D721Med (cell line): ENCODE measurements at regions not wholly inside any gene's neighbourhood (a gene's known extent, or its start where the extent isn't known, plus 50 kb on each side); places are given as distances from the start of the nearest gene placed in this dataset.
"Not testable (repeated sequence)": the region's sequence is repeated elsewhere in the genome, so short reads cannot be mapped to it uniquely, and the experiment has no call there.

ENCODE experiments used
- DNase-seq: peaks from one replicate; pipeline ENCODE4 v3.0.0; 2011; ENCODE audit warnings: low spot score; ENCODE audit not compliant: insufficient read length
- FAIRE-seq: peaks from 2 replicates; lab custom pipeline; 2011; peaks lifted over from hg19 to GRCh38; lab: Jason Lieb, UNC
- TF ChIP-seq, protein P1 (sequence below): IDR thresholded peaks from 2 replicates; pipeline ENCODE4 v1.5.1; 2012; ENCODE audit warnings: mild to moderate bottlenecking, control low read depth; ENCODE audit not compliant: insufficient read depth; ENCODE audit errors: missing control alignments

DNA sequence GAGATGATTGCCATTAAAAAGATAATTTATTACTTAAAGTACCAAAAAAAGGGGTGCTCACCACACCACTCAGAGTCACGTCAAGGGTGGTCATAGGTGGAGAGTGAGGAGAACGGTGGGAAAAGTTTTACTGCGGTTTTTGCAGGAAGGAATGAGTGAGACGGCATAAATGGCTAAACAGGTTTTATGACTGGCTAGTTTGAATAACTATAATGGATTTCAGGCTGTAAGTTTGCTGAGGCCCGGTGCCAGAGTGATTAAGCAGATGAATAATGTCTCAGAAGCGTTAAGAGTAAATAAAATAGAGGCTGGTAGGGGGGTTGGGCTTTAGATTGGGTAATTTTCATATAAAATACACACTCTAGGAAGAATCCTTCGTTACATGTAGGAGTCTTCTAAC, 1337.8 kb downstream of the AMY1C start:
- FAIRE-seq = no peak
- TF ChIP-seq, protein P1, sequence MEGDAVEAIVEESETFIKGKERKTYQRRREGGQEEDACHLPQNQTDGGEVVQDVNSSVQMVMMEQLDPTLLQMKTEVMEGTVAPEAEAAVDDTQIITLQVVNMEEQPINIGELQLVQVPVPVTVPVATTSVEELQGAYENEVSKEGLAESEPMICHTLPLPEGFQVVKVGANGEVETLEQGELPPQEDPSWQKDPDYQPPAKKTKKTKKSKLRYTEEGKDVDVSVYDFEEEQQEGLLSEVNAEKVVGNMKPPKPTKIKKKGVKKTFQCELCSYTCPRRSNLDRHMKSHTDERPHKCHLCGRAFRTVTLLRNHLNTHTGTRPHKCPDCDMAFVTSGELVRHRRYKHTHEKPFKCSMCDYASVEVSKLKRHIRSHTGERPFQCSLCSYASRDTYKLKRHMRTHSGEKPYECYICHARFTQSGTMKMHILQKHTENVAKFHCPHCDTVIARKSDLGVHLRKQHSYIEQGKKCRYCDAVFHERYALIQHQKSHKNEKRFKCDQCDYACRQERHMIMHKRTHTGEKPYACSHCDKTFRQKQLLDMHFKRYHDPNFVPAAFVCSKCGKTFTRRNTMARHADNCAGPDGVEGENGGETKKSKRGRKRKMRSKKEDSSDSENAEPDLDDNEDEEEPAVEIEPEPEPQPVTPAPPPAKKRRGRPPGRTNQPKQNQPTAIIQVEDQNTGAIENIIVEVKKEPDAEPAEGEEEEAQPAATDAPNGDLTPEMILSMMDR = no peak
- DNase-seq = no peak

DNA sequence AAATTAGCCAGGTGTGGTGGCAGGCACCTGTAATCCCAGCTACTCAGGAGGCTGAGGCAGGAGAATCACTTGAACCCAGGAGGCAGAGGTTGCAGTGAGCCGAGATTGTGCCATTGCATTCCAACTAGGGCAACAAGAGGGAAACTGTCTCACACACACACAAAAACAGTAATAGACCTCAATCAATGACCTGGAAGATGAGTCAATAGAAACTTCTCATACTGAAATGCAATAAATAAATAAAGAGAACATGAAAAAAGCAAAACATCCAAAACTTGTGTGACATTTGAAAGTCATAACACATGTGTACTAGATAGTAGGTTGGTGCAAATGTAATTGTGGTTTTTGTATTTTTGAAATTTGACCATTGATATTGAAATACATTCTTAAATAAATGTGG, 1338.5 kb downstream of the AMY1C start:
- no peak for FAIRE-seq

DNA sequence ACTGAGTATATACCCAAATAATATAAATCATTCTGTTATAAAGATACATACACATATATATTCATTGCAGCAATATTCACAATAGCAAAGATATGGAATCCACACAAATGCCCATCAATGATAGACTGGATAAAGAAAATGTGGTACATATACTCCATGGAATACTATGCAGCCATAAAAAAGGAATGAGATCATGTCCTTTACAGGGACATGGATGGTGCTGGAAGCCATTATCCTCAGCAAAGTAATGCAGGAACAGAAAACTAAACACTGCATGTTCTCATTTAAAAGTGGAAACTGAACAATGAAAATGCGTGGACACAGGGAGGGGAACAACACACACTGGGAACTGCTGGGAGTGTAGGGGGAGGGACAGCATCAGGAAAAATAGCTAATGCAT, 1344.2 kb downstream of the AMY1C start:
- FAIRE-seq, DNase-seq: not testable (repeated sequence)

More for the DNA sequence above, 1338.5 kb downstream of the AMY1C start:
- TF ChIP-seq, protein P1 = no peak
- DNase-seq = no peak

DNA sequence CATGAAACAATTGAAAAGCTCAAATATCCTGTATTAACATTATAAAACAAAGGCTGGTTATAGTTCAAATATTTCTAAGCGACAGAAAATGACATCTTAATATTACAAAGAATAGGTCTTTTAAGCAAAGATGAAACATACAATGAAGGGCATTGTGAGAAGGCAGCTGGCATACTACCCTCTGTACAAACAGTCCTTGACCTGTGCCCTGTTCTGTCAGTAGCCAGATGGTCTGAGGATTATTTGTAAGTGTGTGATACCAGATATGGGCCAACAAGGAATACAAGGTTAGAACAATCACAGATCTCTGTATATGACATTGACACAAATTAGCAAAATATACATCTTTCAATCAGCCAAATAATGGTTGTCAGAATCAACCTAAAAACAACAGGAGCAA, 1350.4 kb downstream of the AMY1C start:
- peak; percentile 88 for FAIRE-seq
- no peak for DNase-seq
- TF ChIP-seq, protein P1 = no peak

DNA sequence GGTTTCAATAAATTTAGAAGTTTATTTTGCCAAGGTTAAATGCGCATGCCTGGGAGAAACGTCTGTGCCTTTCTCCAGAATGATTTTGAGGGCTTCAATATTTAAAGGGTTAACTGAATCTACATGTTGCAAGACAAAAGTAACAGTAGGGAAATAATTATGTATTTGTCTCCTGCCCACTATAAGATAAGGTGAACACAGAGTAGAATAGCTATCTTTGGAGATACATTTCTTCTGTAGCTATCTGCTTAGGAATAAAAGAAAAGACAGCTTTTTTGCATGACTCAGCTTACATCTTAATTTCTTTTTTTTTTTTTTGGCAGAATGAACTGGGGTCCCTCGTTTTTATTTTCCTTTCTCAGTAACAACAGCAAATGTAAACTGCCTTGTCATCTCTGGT, 1351.6 kb downstream of the AMY1C start:
- TF ChIP-seq, protein P1 = no peak
- no peak for FAIRE-seq
- DNase-seq = no peak

DNA sequence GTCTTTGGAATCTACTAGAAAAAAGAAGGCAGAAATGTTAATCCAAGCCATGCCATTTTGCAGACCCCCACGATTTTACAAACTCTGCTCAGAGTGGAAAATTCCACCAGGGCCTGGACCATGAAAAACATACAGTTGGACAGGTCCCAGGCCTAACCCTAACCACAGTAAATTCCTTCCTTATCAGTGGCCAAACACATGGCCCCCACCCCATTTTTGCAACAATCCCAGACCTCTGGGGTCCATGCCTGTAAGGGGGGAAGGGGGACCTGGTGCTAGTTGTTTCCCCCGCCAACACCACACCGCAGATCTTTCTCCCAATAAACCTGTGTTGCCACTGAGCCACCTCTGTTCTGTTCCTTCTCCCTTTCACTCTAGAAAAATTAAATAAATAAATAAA, 1352.7 kb downstream of the AMY1C start:
- TF ChIP-seq, protein P1 = no peak
- DNase-seq (no peak), FAIRE-seq (no peak)

DNA sequence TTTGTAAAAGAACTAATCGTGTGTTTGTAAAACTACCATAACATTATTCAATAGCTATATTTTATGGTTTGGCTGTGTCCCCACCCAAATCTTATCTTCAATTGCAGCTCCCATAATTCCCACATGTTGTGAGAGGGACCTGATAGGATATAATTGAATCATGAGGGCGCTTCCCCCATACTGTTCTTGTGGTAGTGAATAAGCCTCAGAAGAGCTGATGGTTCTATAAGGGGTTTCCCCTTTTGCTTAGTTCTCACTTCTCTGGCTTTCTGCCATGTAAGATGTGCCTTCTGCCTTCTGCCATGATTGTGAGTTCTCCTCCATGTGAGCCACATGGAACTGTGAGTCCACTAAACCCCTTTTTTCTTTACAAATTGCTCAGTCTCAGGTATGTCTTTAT, 1372.3 kb downstream of the AMY1C start:
- no peak for FAIRE-seq

More for the DNA sequence above, 1372.3 kb downstream of the AMY1C start:
- TF ChIP-seq, protein P1 = no peak
- DNase-seq = no peak
